Tibial nerve (tissue), 4 donors: ENCODE measurements at regions not wholly inside any gene's neighbourhood (a gene's known extent, or its start where the extent isn't known, plus 50 kb on each side); places are given as distances from the start of the nearest gene placed in this dataset.

ENCODE experiments used
- DNase-seq, 2 donors: peaks; one replicate each; pipeline ENCODE4 v3.0.0-alpha.2; 2019; ENCODE audit warnings: low spot score in 2 of 2
- H3K27ac ChIP-seq, 4 donors: fragments of 200-600 bp; sonication (generic) in 3 of 4; one replicate each; pipeline ENCODE4 v1.5.1; 2017 to 2019; ENCODE audit warnings: mild to moderate bottlenecking in 1 of 4
- H3K27me3 ChIP-seq, 2 donors: fragments of 200-600 bp; sonication (generic) in 1 of 2; one replicate each; pipeline versions ENCODE4 v1.5.1 to v1.6.0; 2017 to 2019
- H3K36me3 ChIP-seq, 3 donors: fragments of 200-600 bp; sonication (generic); one replicate each; pipeline ENCODE4 v1.5.1; 2018 to 2019
- H3K4me1 ChIP-seq, 4 donors: fragments of 200-600 bp; sonication (generic) in 3 of 4; one replicate each; pipeline ENCODE4 v1.5.1; 2017 to 2019
- H3K4me3 ChIP-seq, 4 donors: fragments of 200-600 bp; sonication (generic) in 3 of 4; one replicate each; pipeline ENCODE4 v1.5.1; 2017 to 2019; ENCODE audit warnings: mild to moderate bottlenecking in 1 of 4, moderate library complexity in 1 of 4
- H3K9me3 ChIP-seq, 4 donors: fragments of 200-600 bp; sonication (generic) in 3 of 4; one replicate each; pipeline ENCODE4 v1.5.1; 2017 to 2019
- CTCF ChIP-seq, 5 experiments: fragments of 200-600 bp in 3 of 5; fragments of 450-650 bp in 2 of 5; sonication (generic) in 3 of 5; IDR thresholded peaks; one replicate each; pipeline ENCODE4 v1.5.1; 2016 to 2019; ENCODE audit warnings: antibody characterized with exemption in 5 of 5, mild to moderate bottlenecking in 3 of 5, moderate library complexity in 2 of 5
- EP300 ChIP-seq, 2 donors: sonication (generic); formaldehyde crosslinking; IDR thresholded peaks; one replicate each; pipeline ENCODE4 v1.6.1; 2017; ENCODE audit warnings: antibody characterized with exemption in 2 of 2, mild to moderate bottlenecking in 1 of 2
- POLR2A ChIP-seq, 2 donors: fragments of 450-650 bp; IDR thresholded peaks; one replicate each; pipeline ENCODE4 v1.6.1; 2017; ENCODE audit warnings: antibody characterized with exemption in 2 of 2, mild to moderate bottlenecking in 2 of 2, moderate library complexity in 2 of 2
- WGBS, 2 donors: methylation state at CpG; one replicate each; pipeline ENCODE4 v1.1.5; 2018; 5-methylcytosine and 5-hydroxymethylcytosine counted together

- 93 to 94% methylated on average over 11 of the region's 11 CpGs for WGBS, 2 donors
- no peaks in the 10 kb centered on the region for H3K36me3 ChIP-seq
- TF ChIP-seq POLR2A (IDR thresholded peaks at IDR 0.05) (no peak), CTCF (IDR thresholded peaks at IDR 0.05) (no peak)
- H3K9me3 ChIP-seq: peaks cover 0 to 9% (median 0%) of the 10 kb centered on the region in 4 donors
- no peak for DNase-seq
- H3K27ac ChIP-seq: no peak overlapping the region
- peaks cover 0 to 30% (median 11%) of the 10 kb centered on the region in 4 donors for H3K4me1 ChIP-seq
- H3K4me3 ChIP-seq: no peak overlapping the region
- no peaks in the 10 kb centered on the region for H3K27me3 ChIP-seq
Measured at GRCh38 chr15:70378126-70379031, 280.7 kb upstream of the TLE3 start.

GRCh38 chr15:70376929-70377691, 279.4 kb upstream of the TLE3 start:
- 10 to 12% methylated on average over 20 to 21 of the region's 21 CpGs for WGBS, 2 donors
- peak overlapping the region in 1 of 4 donors; percentile 24 for H3K4me3 ChIP-seq
- TF ChIP-seq POLR2A (IDR thresholded peaks at IDR 0.05) (no peak), EP300 (IDR thresholded peaks at IDR 0.05) (peak in 1 of 2 donors; percentile 45), CTCF (IDR thresholded peaks at IDR 0.05) (no peak)

GRCh38 chr15:70376031-70376928, 278.6 kb upstream of the TLE3 start:
- no peak for DNase-seq
- peak overlapping the region in 1 of 4 donors; percentile 24 for H3K4me3 ChIP-seq
- H3K4me1 ChIP-seq: peaks cover 0 to 30% (median 11%) of the 10 kb centered on the region in 4 donors
- H3K27ac ChIP-seq: peak overlapping the region in 2 of 4 donors; percentile 8 to 40
- no peaks in the 10 kb centered on the region for H3K27me3 ChIP-seq
- no peaks in the 10 kb centered on the region for H3K36me3 ChIP-seq
- TF ChIP-seq EP300 (IDR thresholded peaks at IDR 0.05) (no peak), CTCF (IDR thresholded peaks at IDR 0.05) (no peak), POLR2A (IDR thresholded peaks at IDR 0.05) (no peak)
- WGBS, 2 donors: 29 to 41% methylated on average over 12 of the region's 12 CpGs
- no peaks in the 10 kb centered on the region for H3K9me3 ChIP-seq

More at GRCh38 chr15:70376929-70377691, 279.4 kb upstream of the TLE3 start:
- H3K27ac ChIP-seq: peak overlapping the region in 2 of 4 donors; percentile 8 to 40
- H3K36me3 ChIP-seq: no peaks in the 10 kb centered on the region
- H3K9me3 ChIP-seq: peaks cover 0 to 7% (median 0%) of the 10 kb centered on the region in 4 donors
- peaks cover 0 to 30% (median 11%) of the 10 kb centered on the region in 4 donors for H3K4me1 ChIP-seq
- H3K27me3 ChIP-seq: no peaks in the 10 kb centered on the region
- peak in 1 of 2 donors; percentile 26 for DNase-seq

- Histone ChIP-seq H3K9me3 (no peaks in the 10 kb centered on the region), H3K4me3 (no peak overlapping the region), H3K4me1 (peaks cover 0 to 30% (median 11%) of the 10 kb centered on the region in 4 donors), H3K27ac (no peak overlapping the region), H3K27me3 (no peaks in the 10 kb centered on the region), H3K36me3 (no peaks in the 10 kb centered on the region)
- 85 to 90% methylated on average over 3 of the region's 3 CpGs for WGBS, 2 donors
- TF ChIP-seq POLR2A (IDR thresholded peaks at IDR 0.05) (no peak), EP300 (IDR thresholded peaks at IDR 0.05) (no peak), CTCF (IDR thresholded peaks at IDR 0.05) (no peak)
- DNase-seq: no peak
Measured at GRCh38 chr15:70375586-70375985, 277.9 kb upstream of the TLE3 start.
